ENCODE measurements at regions not wholly inside any gene's neighbourhood (a gene's known extent, or its start where the extent isn't known, plus 50 kb on each side); places are given as distances from the start of the nearest gene placed in this dataset.

DNA sequence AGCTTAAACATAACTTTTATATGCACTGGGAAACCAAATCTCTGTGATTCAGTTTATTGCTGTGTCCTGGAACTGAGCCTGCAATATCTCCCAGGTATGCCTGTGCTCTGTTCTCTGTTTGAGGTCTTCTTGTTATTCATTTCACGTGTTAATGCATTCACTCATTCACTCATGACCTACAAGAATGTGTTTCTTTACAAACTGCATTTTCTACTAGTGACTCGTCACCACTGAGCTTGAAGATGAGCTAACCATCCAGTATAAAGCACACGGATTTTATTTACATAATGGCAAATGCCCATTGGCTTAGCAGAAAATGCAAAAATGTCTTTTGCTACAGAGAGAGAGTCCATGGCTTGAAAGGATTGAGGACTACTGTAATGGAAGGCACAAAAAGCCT lies 75.0 kb upstream of the DUSP10 start:
- no peaks in the 10 kb centered on the region for H4K20me1 ChIP-seq (ENCODE audit: insufficient read depth)
- TF ChIP-seq SP1 (IDR thresholded peaks at IDR 0.05; ENCODE audit: low read depth) (no peak), FOSL1 (IDR thresholded peaks at IDR 0.05; ENCODE audit: low read depth) (no peak), TCF7L2 (IDR thresholded peaks at IDR 0.05; ENCODE audit: borderline replicate concordance, extremely low read depth, insufficient read depth, insufficient read length) (no peak), SRF (IDR thresholded peaks at IDR 0.05; ENCODE audit: low read depth) (no peak), JUND (IDR thresholded peaks at IDR 0.05) (no peak), POLR2A (IDR thresholded peaks at IDR 0.05; ENCODE audit: borderline replicate concordance, extremely low read depth, insufficient read depth, insufficient read length) (no peak), POLR2AphosphoS5 (IDR thresholded peaks at IDR 0.05; ENCODE audit: low read depth, low read length) (no peak)
- TF ChIP-seq, protein P1, sequence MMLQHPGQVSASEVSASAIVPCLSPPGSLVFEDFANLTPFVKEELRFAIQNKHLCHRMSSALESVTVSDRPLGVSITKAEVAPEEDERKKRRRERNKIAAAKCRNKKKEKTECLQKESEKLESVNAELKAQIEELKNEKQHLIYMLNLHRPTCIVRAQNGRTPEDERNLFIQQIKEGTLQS (IDR thresholded peaks at IDR 0.05), result no peak
- TF ChIP-seq, protein P2, sequence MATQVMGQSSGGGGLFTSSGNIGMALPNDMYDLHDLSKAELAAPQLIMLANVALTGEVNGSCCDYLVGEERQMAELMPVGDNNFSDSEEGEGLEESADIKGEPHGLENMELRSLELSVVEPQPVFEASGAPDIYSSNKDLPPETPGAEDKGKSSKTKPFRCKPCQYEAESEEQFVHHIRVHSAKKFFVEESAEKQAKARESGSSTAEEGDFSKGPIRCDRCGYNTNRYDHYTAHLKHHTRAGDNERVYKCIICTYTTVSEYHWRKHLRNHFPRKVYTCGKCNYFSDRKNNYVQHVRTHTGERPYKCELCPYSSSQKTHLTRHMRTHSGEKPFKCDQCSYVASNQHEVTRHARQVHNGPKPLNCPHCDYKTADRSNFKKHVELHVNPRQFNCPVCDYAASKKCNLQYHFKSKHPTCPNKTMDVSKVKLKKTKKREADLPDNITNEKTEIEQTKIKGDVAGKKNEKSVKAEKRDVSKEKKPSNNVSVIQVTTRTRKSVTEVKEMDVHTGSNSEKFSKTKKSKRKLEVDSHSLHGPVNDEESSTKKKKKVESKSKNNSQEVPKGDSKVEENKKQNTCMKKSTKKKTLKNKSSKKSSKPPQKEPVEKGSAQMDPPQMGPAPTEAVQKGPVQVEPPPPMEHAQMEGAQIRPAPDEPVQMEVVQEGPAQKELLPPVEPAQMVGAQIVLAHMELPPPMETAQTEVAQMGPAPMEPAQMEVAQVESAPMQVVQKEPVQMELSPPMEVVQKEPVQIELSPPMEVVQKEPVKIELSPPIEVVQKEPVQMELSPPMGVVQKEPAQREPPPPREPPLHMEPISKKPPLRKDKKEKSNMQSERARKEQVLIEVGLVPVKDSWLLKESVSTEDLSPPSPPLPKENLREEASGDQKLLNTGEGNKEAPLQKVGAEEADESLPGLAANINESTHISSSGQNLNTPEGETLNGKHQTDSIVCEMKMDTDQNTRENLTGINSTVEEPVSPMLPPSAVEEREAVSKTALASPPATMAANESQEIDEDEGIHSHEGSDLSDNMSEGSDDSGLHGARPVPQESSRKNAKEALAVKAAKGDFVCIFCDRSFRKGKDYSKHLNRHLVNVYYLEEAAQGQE (IDR thresholded peaks at IDR 0.05; ENCODE audit: low read depth), result no peak
- no peak overlapping the region for H3K27ac ChIP-seq (ENCODE audit: low read depth, low read length)
- no peaks in the 10 kb centered on the region for H3K79me2 ChIP-seq (ENCODE audit: insufficient read depth, low read length)
- CTCF ChIA-PET, result no interaction called here
- H3K9me2 ChIP-seq (ENCODE audit: insufficient read depth), result no peaks in the 10 kb centered on the region
- H3K27me3 ChIP-seq (ENCODE audit: insufficient read depth, low read length), result no peaks in the 10 kb centered on the region
- H3K4me3 ChIP-seq (replicated peaks in 1 of 2; ENCODE audit: low read depth in 1 of 2, low read length in 2 of 2), result no peak overlapping the region
- RAD21 ChIA-PET (ENCODE audit: low non-redundant PET in 1 of 2, low total read pairs in 2 of 2, uncharacterized antibody in 2 of 2, unreplicated experiment in 2 of 2), result no interaction called here
- POLR2A ChIA-PET, result no interaction called here
- no peak overlapping the region for H3K9ac ChIP-seq (ENCODE audit: low read length)
- ATAC-seq, result no peak
- no peak for DNase-seq (ENCODE audit: low read depth, low spot score)
- H3K4me2 ChIP-seq (ENCODE audit: low read length), result no peak overlapping the region
- H3K36me3 ChIP-seq (ENCODE audit: control insufficient read depth in 1 of 2, insufficient read depth in 2 of 2, low read length in 2 of 2), result no peaks in the 10 kb centered on the region
- no peak overlapping the region for H2AFZ ChIP-seq (ENCODE audit: low read depth, low read length, poor library complexity, severe bottlenecking)
- intact Hi-C loops (cut with micrococcal nuclease), result no loop called here
- no peaks in the 10 kb centered on the region for H3K4me1 ChIP-seq (ENCODE audit: control insufficient read depth in 1 of 2, insufficient read depth in 2 of 2, low read length in 2 of 2)
- no TSS peak for BruUV-seq (replicated peaks)
- no peaks in the 10 kb centered on the region for H3K9me3 ChIP-seq (ENCODE audit: control insufficient read depth in 1 of 2, insufficient read depth in 1 of 2, low read depth in 1 of 2, low read length in 2 of 2)

Data from HCT116 (cell line).